ENCODE measurements at regions not wholly inside any gene's neighbourhood (a gene's known extent, or its start where the extent isn't known, plus 50 kb on each side); places are given as distances from the start of the nearest gene placed in this dataset.

DNA sequence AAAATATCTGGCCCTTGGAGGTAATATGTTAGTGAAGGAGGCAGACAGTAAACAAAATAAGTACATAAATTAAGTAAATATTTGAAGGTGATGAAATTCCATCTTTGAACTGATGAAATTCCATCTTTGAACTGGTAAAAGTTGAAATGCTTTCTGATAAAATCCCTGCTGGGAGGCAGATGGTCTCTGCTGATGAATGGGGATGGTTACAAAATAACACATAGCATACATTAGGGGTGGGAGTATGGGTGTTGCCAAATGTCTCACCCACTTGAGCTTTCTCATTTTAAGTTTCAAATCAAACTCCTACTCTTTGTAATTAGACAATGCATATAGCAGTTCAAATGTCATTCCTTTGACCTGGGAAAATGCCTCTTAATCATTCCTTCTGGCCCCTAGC lies 77.5 kb upstream of the SORCS3 start:
- TF ChIP-seq, protein P1, sequence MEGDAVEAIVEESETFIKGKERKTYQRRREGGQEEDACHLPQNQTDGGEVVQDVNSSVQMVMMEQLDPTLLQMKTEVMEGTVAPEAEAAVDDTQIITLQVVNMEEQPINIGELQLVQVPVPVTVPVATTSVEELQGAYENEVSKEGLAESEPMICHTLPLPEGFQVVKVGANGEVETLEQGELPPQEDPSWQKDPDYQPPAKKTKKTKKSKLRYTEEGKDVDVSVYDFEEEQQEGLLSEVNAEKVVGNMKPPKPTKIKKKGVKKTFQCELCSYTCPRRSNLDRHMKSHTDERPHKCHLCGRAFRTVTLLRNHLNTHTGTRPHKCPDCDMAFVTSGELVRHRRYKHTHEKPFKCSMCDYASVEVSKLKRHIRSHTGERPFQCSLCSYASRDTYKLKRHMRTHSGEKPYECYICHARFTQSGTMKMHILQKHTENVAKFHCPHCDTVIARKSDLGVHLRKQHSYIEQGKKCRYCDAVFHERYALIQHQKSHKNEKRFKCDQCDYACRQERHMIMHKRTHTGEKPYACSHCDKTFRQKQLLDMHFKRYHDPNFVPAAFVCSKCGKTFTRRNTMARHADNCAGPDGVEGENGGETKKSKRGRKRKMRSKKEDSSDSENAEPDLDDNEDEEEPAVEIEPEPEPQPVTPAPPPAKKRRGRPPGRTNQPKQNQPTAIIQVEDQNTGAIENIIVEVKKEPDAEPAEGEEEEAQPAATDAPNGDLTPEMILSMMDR (IDR thresholded peaks at IDR 0.05): no peak
- TF ChIP-seq POLR2AphosphoS5 (IDR thresholded peaks at IDR 0.05): no peak
